SK-N-SH treated with all-trans-retinoic acid at 6 μM for 48 hours (cell line): ENCODE measurements at regions not wholly inside any gene's neighbourhood (a gene's known extent, or its start where the extent isn't known, plus 50 kb on each side); places are given as distances from the start of the nearest gene placed in this dataset.

Experiments
- ARNTL ChIP-seq: fragments of 450-650 bp; formaldehyde crosslinking; IDR thresholded peaks from 2 replicates; pipeline ENCODE4 v1.5.0; 2020; ENCODE audit warnings: low read depth, mild to moderate bottlenecking, moderate library complexity, borderline replicate concordance
- CREB5 ChIP-seq: fragments of 250-450 bp; sonication (Bioruptor Pico); IDR thresholded peaks from 2 replicates; pipeline ENCODE4 v1.5.1; 2020; ENCODE audit warnings: low read depth, mild to moderate bottlenecking, moderate library complexity
- CSDC2 ChIP-seq: fragments of 250-450 bp; sonication (Bioruptor Pico); IDR thresholded peaks from 2 replicates; pipeline ENCODE4 v1.5.0; 2020; ENCODE audit warnings: mild to moderate bottlenecking, moderate library complexity
- ESRRG ChIP-seq: fragments of 250-450 bp; sonication (Bioruptor Pico); IDR thresholded peaks from 2 replicates; pipeline ENCODE4 v1.6.1; 2021; ENCODE audit warnings: mild to moderate bottlenecking
- GLIS3 ChIP-seq: fragments of 250-450 bp; sonication (Bioruptor Pico); IDR thresholded peaks from 2 replicates; pipeline ENCODE4 v1.5.0; 2020; ENCODE audit warnings: mild to moderate bottlenecking, moderate library complexity
- RARB ChIP-seq: fragments of 250-450 bp; sonication (Bioruptor Pico); IDR thresholded peaks from 2 replicates; pipeline ENCODE4 v1.8.0; 2021; ENCODE audit warnings: mild to moderate bottlenecking, moderate library complexity
- ZFP3 ChIP-seq: fragments of 250-450 bp; sonication (Bioruptor Pico); IDR thresholded peaks from 2 replicates; pipeline ENCODE4 v1.5.0; 2020; ENCODE audit warnings: mild to moderate bottlenecking, moderate library complexity
- ZFP30 ChIP-seq: fragments of 450-650 bp; formaldehyde crosslinking; IDR thresholded peaks from 2 replicates; pipeline ENCODE4 v1.5.0; 2022; ENCODE audit warnings: mild to moderate bottlenecking, moderate library complexity
- ZNF565 ChIP-seq: fragments of 450-650 bp; formaldehyde crosslinking; conservative IDR thresholded peaks from 2 replicates; pipeline ENCODE4 v1.5.0; 2020; ENCODE audit warnings: low read depth, mild to moderate bottlenecking, moderate library complexity
- TF ChIP-seq, protein P1 (sequence below): fragments of 250-450 bp; sonication (Bioruptor Pico); IDR thresholded peaks from 2 replicates; pipeline ENCODE4 v1.8.0; 2020; ENCODE audit warnings: mild to moderate bottlenecking, moderate library complexity, borderline replicate concordance
- TF ChIP-seq, protein P2 (sequence below): fragments of 250-450 bp; sonication (Bioruptor Pico); IDR thresholded peaks from 2 replicates; pipeline ENCODE4 v1.5.1; 2021; ENCODE audit warnings: mild to moderate bottlenecking, moderate library complexity
- TF ChIP-seq, protein P3 (sequence below): fragments of 250-450 bp; sonication (Bioruptor Pico); IDR thresholded peaks from 2 replicates; pipeline ENCODE4 v1.5.0; 2020; ENCODE audit warnings: mild to moderate bottlenecking, moderate library complexity

DNA sequence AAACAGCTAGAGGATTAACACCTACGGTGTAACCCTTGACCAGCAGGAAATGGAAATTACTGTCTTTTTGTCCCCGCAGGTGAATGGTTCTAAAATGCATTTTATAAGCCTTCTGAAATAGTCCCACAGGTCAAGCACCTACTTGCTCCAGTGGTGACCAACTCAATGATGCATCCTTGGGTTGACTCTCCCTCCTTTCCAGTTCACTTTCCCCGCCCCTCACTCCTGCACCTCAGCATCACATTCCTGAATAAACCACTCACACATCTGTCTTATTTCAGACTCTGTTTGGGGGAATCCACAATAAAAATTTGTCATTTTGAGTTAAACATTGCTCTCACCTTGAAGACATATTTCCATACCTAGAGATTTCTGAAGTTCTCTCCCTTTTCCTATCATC is 446.0 kb upstream of the TNP1 start:
- no peak for TF ChIP-seq ARNTL (CRISPR knock-in tag)
- no peak for TF ChIP-seq ZFP30
- TF ChIP-seq, protein P1, sequence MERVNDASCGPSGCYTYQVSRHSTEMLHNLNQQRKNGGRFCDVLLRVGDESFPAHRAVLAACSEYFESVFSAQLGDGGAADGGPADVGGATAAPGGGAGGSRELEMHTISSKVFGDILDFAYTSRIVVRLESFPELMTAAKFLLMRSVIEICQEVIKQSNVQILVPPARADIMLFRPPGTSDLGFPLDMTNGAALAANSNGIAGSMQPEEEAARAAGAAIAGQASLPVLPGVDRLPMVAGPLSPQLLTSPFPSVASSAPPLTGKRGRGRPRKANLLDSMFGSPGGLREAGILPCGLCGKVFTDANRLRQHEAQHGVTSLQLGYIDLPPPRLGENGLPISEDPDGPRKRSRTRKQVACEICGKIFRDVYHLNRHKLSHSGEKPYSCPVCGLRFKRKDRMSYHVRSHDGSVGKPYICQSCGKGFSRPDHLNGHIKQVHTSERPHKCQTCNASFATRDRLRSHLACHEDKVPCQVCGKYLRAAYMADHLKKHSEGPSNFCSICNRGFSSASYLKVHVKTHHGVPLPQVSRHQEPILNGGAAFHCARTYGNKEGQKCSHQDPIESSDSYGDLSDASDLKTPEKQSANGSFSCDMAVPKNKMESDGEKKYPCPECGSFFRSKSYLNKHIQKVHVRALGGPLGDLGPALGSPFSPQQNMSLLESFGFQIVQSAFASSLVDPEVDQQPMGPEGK (CRISPR knock-in tag) = no peak
- TF ChIP-seq RARB = no peak
- no peak for TF ChIP-seq GLIS3 (CRISPR knock-in tag)
- TF ChIP-seq ZNF565 (CRISPR knock-in tag) = no peak
- TF ChIP-seq ESRRG (CRISPR knock-in tag) = no peak
- TF ChIP-seq, protein P2, sequence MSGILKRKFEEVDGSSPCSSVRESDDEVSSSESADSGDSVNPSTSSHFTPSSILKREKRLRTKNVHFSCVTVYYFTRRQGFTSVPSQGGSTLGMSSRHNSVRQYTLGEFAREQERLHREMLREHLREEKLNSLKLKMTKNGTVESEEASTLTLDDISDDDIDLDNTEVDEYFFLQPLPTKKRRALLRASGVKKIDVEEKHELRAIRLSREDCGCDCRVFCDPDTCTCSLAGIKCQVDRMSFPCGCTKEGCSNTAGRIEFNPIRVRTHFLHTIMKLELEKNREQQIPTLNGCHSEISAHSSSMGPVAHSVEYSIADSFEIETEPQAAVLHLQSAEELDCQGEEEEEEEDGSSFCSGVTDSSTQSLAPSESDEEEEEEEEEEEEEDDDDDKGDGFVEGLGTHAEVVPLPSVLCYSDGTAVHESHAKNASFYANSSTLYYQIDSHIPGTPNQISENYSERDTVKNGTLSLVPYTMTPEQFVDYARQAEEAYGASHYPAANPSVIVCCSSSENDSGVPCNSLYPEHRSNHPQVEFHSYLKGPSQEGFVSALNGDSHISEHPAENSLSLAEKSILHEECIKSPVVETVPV (CRISPR knock-in tag) = no peak
- TF ChIP-seq CSDC2 (CRISPR knock-in tag) = no peak
- TF ChIP-seq, protein P3, sequence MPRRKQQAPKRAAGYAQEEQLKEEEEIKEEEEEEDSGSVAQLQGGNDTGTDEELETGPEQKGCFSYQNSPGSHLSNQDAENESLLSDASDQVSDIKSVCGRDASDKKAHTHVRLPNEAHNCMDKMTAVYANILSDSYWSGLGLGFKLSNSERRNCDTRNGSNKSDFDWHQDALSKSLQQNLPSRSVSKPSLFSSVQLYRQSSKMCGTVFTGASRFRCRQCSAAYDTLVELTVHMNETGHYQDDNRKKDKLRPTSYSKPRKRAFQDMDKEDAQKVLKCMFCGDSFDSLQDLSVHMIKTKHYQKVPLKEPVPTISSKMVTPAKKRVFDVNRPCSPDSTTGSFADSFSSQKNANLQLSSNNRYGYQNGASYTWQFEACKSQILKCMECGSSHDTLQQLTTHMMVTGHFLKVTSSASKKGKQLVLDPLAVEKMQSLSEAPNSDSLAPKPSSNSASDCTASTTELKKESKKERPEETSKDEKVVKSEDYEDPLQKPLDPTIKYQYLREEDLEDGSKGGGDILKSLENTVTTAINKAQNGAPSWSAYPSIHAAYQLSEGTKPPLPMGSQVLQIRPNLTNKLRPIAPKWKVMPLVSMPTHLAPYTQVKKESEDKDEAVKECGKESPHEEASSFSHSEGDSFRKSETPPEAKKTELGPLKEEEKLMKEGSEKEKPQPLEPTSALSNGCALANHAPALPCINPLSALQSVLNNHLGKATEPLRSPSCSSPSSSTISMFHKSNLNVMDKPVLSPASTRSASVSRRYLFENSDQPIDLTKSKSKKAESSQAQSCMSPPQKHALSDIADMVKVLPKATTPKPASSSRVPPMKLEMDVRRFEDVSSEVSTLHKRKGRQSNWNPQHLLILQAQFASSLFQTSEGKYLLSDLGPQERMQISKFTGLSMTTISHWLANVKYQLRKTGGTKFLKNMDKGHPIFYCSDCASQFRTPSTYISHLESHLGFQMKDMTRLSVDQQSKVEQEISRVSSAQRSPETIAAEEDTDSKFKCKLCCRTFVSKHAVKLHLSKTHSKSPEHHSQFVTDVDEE (CRISPR knock-in tag) = no peak
- TF ChIP-seq CREB5 = no peak
- TF ChIP-seq ZFP3 (CRISPR knock-in tag) = no peak
